GM18867 (cell line): ENCODE measurements at regions not wholly inside any gene's neighbourhood (a gene's known extent, or its start where the extent isn't known, plus 50 kb on each side); places are given as distances from the start of the nearest gene placed in this dataset.

Experiments
- ATAC-seq: cut with Tn5 transposase; IDR thresholded peaks from one replicate; pipeline ENCODE4 v1.9.1; 2021; ENCODE audit warnings: mild to moderate bottlenecking, moderate library complexity; ENCODE audit not compliant: unreplicated experiment

GRCh38 chr7:142606081-142606480, 143.2 kb upstream of the PRSS1 start:
- no peak for ATAC-seq

DNA sequence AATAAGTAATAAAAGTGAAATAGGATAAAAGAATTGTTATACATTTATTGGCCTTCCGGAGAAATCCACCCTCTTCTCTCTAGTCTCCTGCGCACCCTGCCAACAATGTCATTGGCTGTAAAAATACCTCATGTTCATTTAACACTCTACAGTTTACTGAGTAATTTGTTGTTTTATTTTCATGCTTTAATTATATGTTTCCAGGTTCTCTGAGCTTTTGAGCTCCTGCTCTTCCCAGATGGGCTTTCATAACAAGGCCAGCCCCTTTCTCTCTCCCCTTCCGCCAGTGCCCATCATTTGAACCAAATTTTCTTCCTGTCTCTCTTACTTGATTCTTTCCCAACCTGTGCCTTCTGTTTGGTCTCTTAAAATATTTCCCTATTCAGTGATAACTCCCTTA, 144.6 kb upstream of the PRSS1 start:
- ATAC-seq = no peak

DNA sequence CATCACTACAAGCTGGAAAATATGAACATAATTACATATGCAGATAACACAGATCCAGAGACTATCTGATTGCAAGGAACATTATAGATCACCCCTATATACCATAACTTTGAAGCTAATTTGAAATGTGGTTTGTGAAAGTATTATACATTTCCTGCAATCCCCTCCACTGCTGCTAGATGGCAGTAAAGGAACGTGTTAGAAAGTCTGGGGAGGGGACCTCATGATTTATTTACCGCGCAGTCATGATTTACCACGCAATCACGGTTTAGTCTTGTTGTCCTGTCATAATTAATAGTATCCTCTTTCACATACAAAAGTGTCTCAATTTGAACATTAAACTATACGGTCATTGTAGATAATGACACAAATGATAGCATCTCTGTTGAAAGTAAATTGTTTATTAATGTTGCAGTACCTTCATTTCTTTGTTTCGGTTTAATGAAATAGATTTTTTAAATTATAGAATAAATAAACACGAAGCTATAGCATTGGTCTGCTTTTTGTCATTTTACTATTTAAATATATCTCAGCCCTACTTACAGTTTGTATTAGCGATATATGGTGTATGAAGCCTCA, 145.3 kb upstream of the PRSS1 start:
- ATAC-seq = peak; percentile 66

DNA sequence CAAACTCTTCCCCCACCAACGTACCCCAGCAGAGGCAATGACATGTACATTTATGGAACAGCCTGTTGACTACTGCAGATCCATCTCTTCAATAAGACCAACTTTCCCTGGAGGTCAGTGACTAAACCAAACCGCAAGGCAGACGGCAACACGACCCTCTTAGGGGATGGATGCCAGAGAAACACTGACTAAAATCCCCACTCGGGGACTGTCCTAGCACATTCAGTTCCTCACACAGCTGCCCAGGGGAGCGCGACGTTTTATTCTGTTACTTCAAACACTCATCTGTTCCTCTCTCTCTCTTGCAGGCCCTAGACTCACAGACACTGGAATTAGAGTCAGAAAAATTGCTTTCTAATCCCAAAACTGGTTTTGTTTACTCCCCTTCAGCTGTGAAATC, 146.5 kb upstream of the PRSS1 start:
- no peak for ATAC-seq

DNA sequence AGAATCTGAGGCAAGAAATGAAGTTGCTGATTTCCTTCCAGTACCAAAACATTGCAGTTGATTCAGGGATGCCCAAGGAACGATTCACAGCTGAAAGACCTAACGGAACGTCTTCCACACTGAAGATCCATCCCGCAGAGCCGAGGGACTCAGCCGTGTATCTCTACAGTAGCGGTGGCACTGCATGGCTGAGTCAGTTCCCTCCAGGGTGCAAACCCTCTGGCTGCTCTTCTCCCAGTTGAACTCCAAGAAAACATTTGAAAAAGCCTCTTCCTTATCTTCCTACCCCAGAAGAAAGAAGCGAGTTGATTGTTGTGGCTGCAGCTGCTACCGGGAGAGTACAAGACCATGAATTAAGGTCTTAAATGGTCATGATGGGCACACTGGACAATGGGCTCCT, 147.1 kb upstream of the PRSS1 start:
- no peak for ATAC-seq

- ATAC-seq = no peak
These were observed 151.0 kb upstream of the PRSS1 start for GRCh38 chr7:142598297-142598696.

GRCh38 chr7:142597547-142597946, 151.7 kb upstream of the PRSS1 start:
- no peak for ATAC-seq

DNA sequence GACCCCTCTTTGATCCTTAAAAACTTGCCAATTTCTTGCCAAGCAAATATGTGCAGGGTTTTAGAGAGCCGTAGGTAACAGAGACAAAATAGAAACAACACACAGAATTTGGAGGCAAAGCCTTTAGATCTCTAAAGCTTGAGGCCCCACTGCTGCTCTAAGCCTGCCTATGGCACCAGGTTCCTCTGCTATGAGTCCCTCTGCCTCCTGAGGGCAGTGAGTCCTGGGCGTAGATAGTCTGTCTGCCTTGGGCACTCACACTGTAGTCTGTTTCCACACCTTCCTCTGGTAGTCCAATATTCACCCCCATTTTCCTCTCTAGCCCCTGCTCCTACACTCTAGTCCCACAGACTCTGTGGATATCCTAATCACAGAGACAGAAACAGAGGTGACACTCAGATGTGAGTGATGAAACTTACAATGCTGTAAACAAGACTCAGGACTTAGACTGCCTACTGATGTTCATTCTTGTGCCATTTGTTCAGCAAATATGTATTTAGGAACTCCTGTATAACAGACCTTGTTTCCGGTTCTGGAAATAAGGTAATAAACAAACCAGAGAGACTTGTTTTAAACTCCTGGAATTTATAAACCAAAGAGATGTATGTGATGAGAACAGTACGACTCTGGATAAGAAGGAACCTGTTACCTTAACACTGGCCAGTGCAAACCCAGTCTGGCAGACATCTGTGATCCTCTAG, 153.3 kb upstream of the PRSS1 start:
- ATAC-seq = no peak

- ATAC-seq = no peak
These were observed 155.2 kb upstream of the PRSS1 start for GRCh38 chr7:142594078-142594477.

DNA sequence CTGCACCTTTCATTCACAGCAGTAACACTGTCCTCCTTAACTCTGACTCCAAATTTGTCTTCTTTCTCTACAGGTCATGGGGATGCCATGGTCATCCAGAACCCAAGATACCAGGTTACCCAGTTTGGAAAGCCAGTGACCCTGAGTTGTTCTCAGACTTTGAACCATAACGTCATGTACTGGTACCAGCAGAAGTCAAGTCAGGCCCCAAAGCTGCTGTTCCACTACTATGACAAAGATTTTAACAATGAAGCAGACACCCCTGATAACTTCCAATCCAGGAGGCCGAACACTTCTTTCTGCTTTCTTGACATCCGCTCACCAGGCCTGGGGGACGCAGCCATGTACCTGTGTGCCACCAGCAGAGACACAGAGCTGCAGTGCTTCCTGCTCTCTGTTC, 156.2 kb upstream of the PRSS1 start:
- no peak for ATAC-seq

DNA sequence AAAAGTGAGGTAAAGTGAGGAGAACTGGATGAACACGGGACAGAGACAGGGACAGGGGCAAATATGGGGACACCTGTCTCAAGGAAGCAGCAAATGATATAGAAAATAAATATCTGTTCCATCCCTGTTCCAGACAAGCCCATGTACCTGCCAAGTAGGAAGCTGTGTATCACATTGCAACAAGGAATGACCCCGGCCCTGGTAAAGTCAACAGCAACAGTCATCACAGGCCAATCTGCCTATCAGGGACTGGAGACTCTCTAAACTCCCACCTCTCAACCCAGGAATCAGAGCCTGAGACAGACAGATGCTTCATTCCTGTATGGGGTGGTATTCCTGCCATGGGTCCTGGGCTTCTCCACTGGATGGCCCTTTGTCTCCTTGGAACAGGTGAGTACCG, 156.6 kb upstream of the PRSS1 start:
- ATAC-seq = no peak

- no peak for ATAC-seq
These were observed 157.0 kb upstream of the PRSS1 start for GRCh38 chr7:142592231-142592630.

DNA sequence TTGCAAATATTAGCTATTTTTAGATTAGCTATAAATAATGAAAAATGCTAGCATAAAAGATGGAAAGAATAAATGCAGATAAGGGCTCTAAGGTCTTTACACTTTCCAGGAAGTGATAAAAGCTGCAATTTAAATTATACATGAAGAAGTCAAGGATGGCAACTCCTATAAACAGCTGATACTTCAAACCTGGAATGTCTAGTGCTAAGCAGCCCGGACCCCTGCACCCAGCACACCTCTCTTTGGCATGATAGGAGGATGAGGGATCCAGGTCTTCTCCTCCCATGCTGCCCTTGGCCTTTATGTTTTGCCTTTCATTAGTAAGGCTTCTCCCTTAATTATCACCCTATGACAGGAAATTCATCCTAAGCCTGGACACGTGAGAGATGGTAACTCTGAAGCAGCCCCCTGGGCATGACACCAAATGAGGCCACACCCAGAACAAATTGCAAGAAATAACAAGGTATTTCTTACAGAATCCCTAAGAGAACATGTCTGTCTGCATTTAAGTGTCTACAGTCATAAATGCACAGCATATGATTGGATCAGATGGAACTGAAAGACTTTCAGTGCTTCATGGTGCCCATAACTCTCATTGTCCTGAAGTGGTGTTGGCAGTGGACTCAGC, 158.3 kb upstream of the PRSS1 start:
- ATAC-seq = no peak

- ATAC-seq = no peak
These were observed 159.2 kb upstream of the PRSS1 start for GRCh38 chr7:142590077-142590476.

DNA sequence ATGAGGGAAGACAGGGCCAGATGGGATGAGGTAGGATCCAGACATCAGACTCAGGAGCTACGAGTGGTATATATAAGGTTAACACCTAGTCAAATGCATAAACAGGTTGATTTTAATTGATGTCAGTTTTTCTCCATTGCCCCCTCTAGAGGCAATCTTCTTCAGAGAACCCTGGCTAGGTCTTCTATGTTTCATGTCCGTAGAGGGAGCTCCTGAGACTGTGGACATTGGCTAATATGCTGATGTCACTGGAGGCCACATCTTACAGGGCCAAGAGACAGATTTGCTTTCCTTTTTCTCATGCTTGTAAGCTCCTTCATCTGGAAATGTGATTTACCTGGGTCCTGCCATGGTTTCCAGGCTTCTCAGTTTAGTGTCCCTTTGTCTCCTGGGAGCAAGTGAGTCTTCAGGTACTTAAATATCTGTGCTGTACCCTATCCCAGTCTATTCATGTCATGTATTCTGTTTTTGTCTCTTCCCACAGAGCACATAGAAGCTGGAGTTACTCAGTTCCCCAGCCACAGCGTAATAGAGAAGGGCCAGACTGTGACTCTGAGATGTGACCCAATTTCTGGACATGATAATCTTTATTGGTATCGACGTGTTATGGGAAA, 161.6 kb upstream of the PRSS1 start:
- peak; percentile 92 for ATAC-seq

DNA sequence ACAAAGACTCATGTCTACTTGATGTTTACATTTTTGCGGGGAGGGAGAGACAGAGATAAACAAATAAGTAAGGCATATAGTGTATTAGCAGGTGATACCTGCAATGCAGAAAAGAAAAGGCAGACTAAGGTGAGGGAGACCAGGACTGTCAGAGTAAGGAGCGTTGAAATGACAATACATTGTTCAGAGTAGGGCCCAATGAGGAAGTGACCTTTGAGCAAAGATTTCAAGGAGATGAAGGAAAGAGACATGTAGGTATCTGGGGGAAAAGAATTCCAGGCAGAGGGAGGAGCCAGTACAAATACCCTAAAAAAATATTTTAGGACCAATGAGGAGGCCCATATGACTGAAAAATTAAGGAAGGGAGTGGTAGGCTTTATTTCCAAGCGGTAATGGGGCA, 162.7 kb upstream of the PRSS1 start:
- ATAC-seq = no peak

DNA sequence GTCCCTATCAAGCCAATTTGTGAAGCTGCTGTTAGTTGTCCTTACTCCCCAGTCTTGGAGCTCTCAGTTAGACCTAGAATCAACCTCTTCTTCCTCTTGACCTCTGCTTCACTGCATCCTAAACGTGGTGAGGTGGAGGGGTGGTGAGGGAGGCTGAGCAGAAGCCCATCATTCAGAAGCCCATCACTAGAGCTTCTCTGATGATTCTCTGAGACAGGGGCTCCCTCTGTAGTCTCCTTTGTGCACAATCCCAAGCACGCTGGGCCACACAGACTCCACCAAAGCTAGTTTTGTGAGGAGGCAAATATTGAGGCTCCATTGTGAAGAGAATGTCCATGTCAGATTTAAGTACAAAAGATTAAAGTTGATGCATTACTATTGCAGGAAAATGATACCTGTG, 163.8 kb upstream of the PRSS1 start:
- ATAC-seq = no peak

DNA sequence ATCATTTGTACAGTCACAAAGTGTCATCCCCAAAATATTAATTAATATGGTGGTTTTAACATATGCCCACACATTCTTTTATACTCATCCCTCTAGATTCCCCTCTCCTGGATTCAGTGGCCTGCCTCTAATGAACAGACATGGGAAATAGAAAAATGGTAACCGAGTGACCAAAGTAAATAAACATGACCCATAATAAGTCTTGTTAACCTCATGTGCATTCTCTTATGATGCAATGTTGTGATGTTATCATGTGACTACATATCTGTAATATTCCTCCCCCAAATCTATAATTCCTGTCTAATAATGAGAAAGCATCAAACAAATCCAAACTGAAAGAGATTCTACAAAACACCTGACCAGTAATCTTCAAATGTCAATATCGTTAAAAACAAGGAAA, 164.5 kb upstream of the PRSS1 start:
- ATAC-seq = no peak

- ATAC-seq = peak; percentile 65
These were observed 165.8 kb upstream of the PRSS1 start for GRCh38 chr7:142583446-142583845.

- ATAC-seq = no peak
These were observed 166.9 kb upstream of the PRSS1 start for GRCh38 chr7:142582351-142582750.

DNA sequence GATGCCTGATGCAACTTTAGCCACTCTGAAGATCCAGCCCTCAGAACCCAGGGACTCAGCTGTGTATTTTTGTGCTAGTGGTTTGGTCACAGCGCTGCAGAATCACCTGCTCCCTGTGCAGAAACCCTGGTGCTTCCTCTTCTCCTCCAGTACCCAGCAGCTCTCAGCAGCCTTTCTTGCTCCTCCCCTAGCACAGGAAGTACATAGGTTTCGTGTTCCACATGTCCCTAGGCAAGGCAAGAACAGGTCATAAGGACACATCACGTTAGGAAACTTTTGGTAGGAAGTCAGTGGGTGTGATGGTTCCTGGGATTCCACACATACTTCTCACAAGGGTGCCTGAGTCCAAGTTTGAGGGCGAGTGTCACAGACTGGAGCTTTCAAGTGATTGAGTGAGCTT, 167.9 kb upstream of the PRSS1 start:
- ATAC-seq = peak; percentile 58

- no peak for ATAC-seq
These were observed 169.3 kb upstream of the PRSS1 start for GRCh38 chr7:142579946-142580345.
